Gastroesophageal sphincter (tissue), 3 donors: ENCODE measurements at regions not wholly inside any gene's neighbourhood (a gene's known extent, or its start where the extent isn't known, plus 50 kb on each side); places are given as distances from the start of the nearest gene placed in this dataset.

Experiments
- POLR2A ChIP-seq, 2 donors: fragments of 450-650 bp; IDR thresholded peaks; one replicate each; pipeline ENCODE4 v1.6.1; 2017; ENCODE audit warnings: antibody characterized with exemption in 2 of 2, mild to moderate bottlenecking in 2 of 2, moderate library complexity in 1 of 2
- POLR2AphosphoS5 ChIP-seq: sonication (generic); formaldehyde crosslinking; IDR thresholded peaks from one replicate; pipeline ENCODE4 v1.6.1; 2017; ENCODE audit warnings: antibody characterized with exemption
- TF ChIP-seq, protein P1 (sequence below), 4 experiments: fragments of 200-600 bp in 2 of 4; fragments of 450-650 bp in 2 of 4; sonication (generic) in 1 of 4; IDR thresholded peaks; one replicate each; pipeline ENCODE4 v1.5.1; 2017 to 2019; ENCODE audit warnings: antibody characterized with exemption in 4 of 4, mild to moderate bottlenecking in 2 of 4, moderate library complexity in 2 of 4

DNA sequence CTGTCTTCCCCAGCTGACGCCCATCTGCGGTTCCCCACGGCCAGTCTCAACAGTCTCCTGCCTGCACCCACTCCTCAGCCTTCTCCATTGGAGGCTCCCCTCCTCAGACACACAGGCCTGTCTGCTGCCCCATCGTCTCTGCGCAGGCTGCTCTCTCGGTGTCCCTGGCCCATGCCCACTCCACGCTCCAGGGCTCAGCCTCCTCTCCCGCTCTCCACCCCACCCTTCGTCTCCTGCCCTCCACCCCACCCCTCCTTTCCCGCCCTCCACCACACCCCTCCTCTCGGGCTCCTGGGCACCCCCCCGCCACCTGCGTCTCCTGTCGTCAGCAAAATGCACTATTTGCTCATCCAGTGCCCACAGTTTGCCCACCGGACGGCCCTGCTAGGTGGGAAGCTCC, 119.6 kb upstream of the DIO3 start:
- TF ChIP-seq, protein P1, sequence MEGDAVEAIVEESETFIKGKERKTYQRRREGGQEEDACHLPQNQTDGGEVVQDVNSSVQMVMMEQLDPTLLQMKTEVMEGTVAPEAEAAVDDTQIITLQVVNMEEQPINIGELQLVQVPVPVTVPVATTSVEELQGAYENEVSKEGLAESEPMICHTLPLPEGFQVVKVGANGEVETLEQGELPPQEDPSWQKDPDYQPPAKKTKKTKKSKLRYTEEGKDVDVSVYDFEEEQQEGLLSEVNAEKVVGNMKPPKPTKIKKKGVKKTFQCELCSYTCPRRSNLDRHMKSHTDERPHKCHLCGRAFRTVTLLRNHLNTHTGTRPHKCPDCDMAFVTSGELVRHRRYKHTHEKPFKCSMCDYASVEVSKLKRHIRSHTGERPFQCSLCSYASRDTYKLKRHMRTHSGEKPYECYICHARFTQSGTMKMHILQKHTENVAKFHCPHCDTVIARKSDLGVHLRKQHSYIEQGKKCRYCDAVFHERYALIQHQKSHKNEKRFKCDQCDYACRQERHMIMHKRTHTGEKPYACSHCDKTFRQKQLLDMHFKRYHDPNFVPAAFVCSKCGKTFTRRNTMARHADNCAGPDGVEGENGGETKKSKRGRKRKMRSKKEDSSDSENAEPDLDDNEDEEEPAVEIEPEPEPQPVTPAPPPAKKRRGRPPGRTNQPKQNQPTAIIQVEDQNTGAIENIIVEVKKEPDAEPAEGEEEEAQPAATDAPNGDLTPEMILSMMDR (IDR thresholded peaks at IDR 0.05), result no peak
- no peak for TF ChIP-seq POLR2A (IDR thresholded peaks at IDR 0.05)
- no peak for TF ChIP-seq POLR2AphosphoS5
